Loucy (cell line): ENCODE measurements at regions not wholly inside any gene's neighbourhood (a gene's known extent, or its start where the extent isn't known, plus 50 kb on each side); places are given as distances from the start of the nearest gene placed in this dataset.

Experiments
- H2AFZ ChIP-seq: fragments of 200-600 bp; sonication (generic); 2 replicates; pipeline ENCODE4 v1.6.0; 2016; ENCODE audit warnings: antibody characterized with exemption, mild to moderate bottlenecking, low read length, moderate library complexity
- H3F3A ChIP-seq: fragments of 200-600 bp; 2 replicates; pipeline ENCODE4 v1.6.0; 2016; ENCODE audit warnings: antibody characterized with exemption, low read depth, mild to moderate bottlenecking
- H3K27me3 ChIP-seq: fragments of 200-600 bp; sonication (generic); 2 replicates; pipeline ENCODE4 v1.6.1; 2014; ENCODE audit warnings: low read length, mild to moderate bottlenecking; ENCODE audit not compliant: insufficient read depth, poor library complexity, severe bottlenecking
- H3K36me3 ChIP-seq: fragments of 200-600 bp; sonication (generic); 2 replicates; pipeline ENCODE4 v1.6.1; 2016; ENCODE audit warnings: low read length; ENCODE audit not compliant: insufficient read depth
- H3K4me1 ChIP-seq: fragments of 200-600 bp; sonication (generic); 2 replicates; pipeline ENCODE4 v1.5.1; 2014; ENCODE audit warnings: low read length, mild to moderate bottlenecking; ENCODE audit not compliant: insufficient read depth, poor library complexity, severe bottlenecking
- H3K4me2 ChIP-seq: fragments of 200-600 bp; sonication (generic); 2 replicates; pipeline ENCODE4 v1.6.0; 2014; ENCODE audit warnings: antibody characterized with exemption, low read length, low read depth, mild to moderate bottlenecking; ENCODE audit not compliant: poor library complexity, severe bottlenecking
- H3K4me3 ChIP-seq: fragments of 200-600 bp; sonication (generic); 2 replicates; pipeline ENCODE4 v1.5.1; 2014; ENCODE audit warnings: low read length, mild to moderate bottlenecking, mixed read lengths; ENCODE audit not compliant: poor library complexity, severe bottlenecking
- H3K79me2 ChIP-seq: fragments of 200-600 bp; sonication (generic); 2 replicates; pipeline ENCODE4 v1.6.1; 2014; ENCODE audit warnings: low read length; ENCODE audit not compliant: insufficient read depth
- H3K9ac ChIP-seq: fragments of 200-600 bp; sonication (generic); 2 replicates; pipeline ENCODE4 v1.6.0; 2014; ENCODE audit warnings: mild to moderate bottlenecking, low read depth, low read length, moderate library complexity; ENCODE audit not compliant: poor library complexity, severe bottlenecking
- H3K9me2 ChIP-seq: fragments of 200-600 bp; sonication (generic); replicated peaks from 2 replicates; pipeline ENCODE4 v1.6.1; 2016; ENCODE audit warnings: low read depth, low read length, mixed read lengths
- H3K9me3 ChIP-seq: fragments of 200-600 bp; sonication (generic); 2 replicates; pipeline ENCODE4 v1.6.1; 2014; ENCODE audit warnings: mild to moderate bottlenecking, antibody characterized with exemption, low read length, low read depth; ENCODE audit not compliant: insufficient read depth
- H4K20me1 ChIP-seq: fragments of 200-600 bp; sonication (generic); 2 replicates; pipeline ENCODE4 v1.6.0; 2014; ENCODE audit warnings: antibody characterized with exemption, low read length, mild to moderate bottlenecking; ENCODE audit not compliant: insufficient read depth, poor library complexity, severe bottlenecking
- CTCF ChIP-seq: fragments of 200-600 bp; sonication (generic); conservative IDR thresholded peaks from 2 replicates; pipeline ENCODE4 v1.5.1; 2014; ENCODE audit warnings: mild to moderate bottlenecking, antibody characterized with exemption, low read length
- EZH2phosphoT487 ChIP-seq: fragments of 200-600 bp; IDR thresholded peaks from 2 replicates; pipeline ENCODE4 v1.6.1; 2018; ENCODE audit warnings: antibody characterized with exemption, mild to moderate bottlenecking, moderate library complexity, borderline replicate concordance

- no peak overlapping the region for H3K4me3 ChIP-seq
Measured at GRCh38 chr12:105622220-105622619, 291.7 kb downstream of the C12orf75 start.

GRCh38 chr12:105622846-105623736 lies 292.6 kb downstream of the C12orf75 start:
- TF ChIP-seq EZH2phosphoT487 (no peak), CTCF (no peak)
- no peaks in the 10 kb centered on the region for H3K27me3 ChIP-seq
- H2AFZ ChIP-seq, result no peak overlapping the region

More at GRCh38 chr12:105622220-105622619, 291.7 kb downstream of the C12orf75 start:
- no peaks in the 10 kb centered on the region for H4K20me1 ChIP-seq
- no peaks in the 10 kb centered on the region for H3K36me3 ChIP-seq
- no peaks in the 10 kb centered on the region for H3K79me2 ChIP-seq
- no peak overlapping the region for H3K9ac ChIP-seq
- no peaks in the 10 kb centered on the region for H3K9me2 ChIP-seq
- H2AFZ ChIP-seq, result no peak overlapping the region
- H3K4me2 ChIP-seq, result no peak overlapping the region
- H3F3A ChIP-seq, result no peaks in the 10 kb centered on the region
- no peaks in the 10 kb centered on the region for H3K27me3 ChIP-seq
- H3K9me3 ChIP-seq, result no peaks in the 10 kb centered on the region
- H3K4me1 ChIP-seq, result no peaks in the 10 kb centered on the region
- TF ChIP-seq EZH2phosphoT487 (no peak), CTCF (no peak)

GRCh38 chr12:105626653-105627052 lies 296.2 kb downstream of the C12orf75 start:
- Histone ChIP-seq H4K20me1 (no peaks in the 10 kb centered on the region), H3K4me2 (no peak overlapping the region), H2AFZ (no peak overlapping the region), H3K79me2 (no peaks in the 10 kb centered on the region), H3K9me3 (no peaks in the 10 kb centered on the region), H3K9me2 (no peaks in the 10 kb centered on the region), H3K4me1 (no peaks in the 10 kb centered on the region), H3K27me3 (no peaks in the 10 kb centered on the region), H3F3A (no peaks in the 10 kb centered on the region), H3K36me3 (no peaks in the 10 kb centered on the region), H3K4me3 (no peak overlapping the region), H3K9ac (no peak overlapping the region)
- TF ChIP-seq EZH2phosphoT487 (no peak), CTCF (no peak)

More at GRCh38 chr12:105622846-105623736, 292.6 kb downstream of the C12orf75 start:
- Histone ChIP-seq H3K4me1 (no peaks in the 10 kb centered on the region), H3K9ac (no peak overlapping the region), H3K36me3 (no peaks in the 10 kb centered on the region), H3F3A (no peaks in the 10 kb centered on the region), H4K20me1 (no peaks in the 10 kb centered on the region), H3K9me2 (no peaks in the 10 kb centered on the region), H3K79me2 (no peaks in the 10 kb centered on the region), H3K9me3 (no peaks in the 10 kb centered on the region), H3K4me2 (no peak overlapping the region), H3K4me3 (no peak overlapping the region)
